Right atrium auricular region (tissue), 2 donors: ENCODE measurements at regions not wholly inside any gene's neighbourhood (a gene's known extent, or its start where the extent isn't known, plus 50 kb on each side); places are given as distances from the start of the nearest gene placed in this dataset.

Experiments
- DNase-seq: peaks from one replicate; pipeline ENCODE4 v3.0.0-alpha.2; 2019; ENCODE audit warnings: low spot score
- H3K27ac ChIP-seq, 2 donors: fragments of 200-600 bp; sonication (generic); 1 replicate in 1 of 2; 2 replicates in 1 of 2; pipeline ENCODE4 v1.5.1; 2016 to 2019
- H3K27me3 ChIP-seq, 2 donors: fragments of 200-600 bp; sonication (generic); one replicate each; pipeline versions ENCODE4 v1.5.1 to v1.6.0; 2017 to 2019
- H3K36me3 ChIP-seq: fragments of 200-600 bp; sonication (generic); one replicate; pipeline ENCODE4 v1.5.1; 2016
- H3K4me1 ChIP-seq, 2 donors: fragments of 200-600 bp; sonication (generic); one replicate each; pipeline versions ENCODE4 v1.5.1 to v1.6.0; 2017 to 2019
- H3K4me3 ChIP-seq, 2 donors: fragments of 200-600 bp; sonication (generic); 1 replicate in 1 of 2; 2 replicates in 1 of 2; pipeline ENCODE4 v1.5.1; 2017 to 2019; ENCODE audit warnings: mild to moderate bottlenecking in 1 of 2, moderate library complexity in 1 of 2
- H3K9me3 ChIP-seq, 2 donors: fragments of 200-600 bp; sonication (generic); one replicate each; pipeline ENCODE4 v1.5.1; 2019
- TF ChIP-seq, protein P1 (sequence below), 2 donors: fragments of 200-600 bp; sonication (generic); IDR thresholded peaks; one replicate each; pipeline ENCODE4 v1.5.1; 2019; ENCODE audit warnings: antibody characterized with exemption in 2 of 2

DNA sequence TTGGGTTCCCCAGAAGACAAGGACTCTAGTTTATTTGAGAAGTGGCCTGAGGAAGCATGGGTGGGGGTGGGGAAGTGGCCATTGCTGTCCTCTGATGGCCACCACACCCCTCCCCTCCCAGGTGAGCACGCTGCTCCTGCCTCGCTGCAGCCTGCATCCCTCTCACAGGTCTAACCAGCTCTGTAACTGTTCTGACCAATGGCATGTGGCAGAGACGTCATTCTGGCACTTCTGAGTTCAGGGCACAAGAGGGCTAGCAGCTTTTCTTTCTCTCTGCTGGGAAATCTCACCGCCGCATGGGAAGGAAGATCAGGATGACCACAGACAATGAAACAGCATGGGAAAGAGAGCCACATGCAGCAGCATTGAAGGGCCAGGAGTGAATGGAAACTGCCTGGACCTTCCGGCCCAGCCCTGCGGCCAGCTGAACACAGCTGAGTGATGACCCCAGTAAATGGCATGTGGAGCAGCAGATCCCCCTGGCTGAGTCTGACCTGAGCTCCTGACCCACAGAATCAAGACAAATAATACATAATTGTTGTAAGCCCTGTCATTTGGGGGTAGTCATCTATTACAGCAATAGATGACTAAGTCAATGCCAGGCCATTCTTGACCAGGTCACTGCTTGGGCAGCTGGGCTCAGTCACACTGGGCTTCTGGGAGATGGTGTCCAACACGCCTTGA, 179.8 kb downstream of the LINC00237 start:
- no peaks in the 10 kb centered on the region for H3K36me3 ChIP-seq
- TF ChIP-seq, protein P1, sequence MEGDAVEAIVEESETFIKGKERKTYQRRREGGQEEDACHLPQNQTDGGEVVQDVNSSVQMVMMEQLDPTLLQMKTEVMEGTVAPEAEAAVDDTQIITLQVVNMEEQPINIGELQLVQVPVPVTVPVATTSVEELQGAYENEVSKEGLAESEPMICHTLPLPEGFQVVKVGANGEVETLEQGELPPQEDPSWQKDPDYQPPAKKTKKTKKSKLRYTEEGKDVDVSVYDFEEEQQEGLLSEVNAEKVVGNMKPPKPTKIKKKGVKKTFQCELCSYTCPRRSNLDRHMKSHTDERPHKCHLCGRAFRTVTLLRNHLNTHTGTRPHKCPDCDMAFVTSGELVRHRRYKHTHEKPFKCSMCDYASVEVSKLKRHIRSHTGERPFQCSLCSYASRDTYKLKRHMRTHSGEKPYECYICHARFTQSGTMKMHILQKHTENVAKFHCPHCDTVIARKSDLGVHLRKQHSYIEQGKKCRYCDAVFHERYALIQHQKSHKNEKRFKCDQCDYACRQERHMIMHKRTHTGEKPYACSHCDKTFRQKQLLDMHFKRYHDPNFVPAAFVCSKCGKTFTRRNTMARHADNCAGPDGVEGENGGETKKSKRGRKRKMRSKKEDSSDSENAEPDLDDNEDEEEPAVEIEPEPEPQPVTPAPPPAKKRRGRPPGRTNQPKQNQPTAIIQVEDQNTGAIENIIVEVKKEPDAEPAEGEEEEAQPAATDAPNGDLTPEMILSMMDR (IDR thresholded peaks at IDR 0.05): no peak

GRCh38 chr20:20920433-20920832, 185.7 kb downstream of the LINC00237 start:
- H3K27ac ChIP-seq: no peak overlapping the region
- H3K36me3 ChIP-seq: no peaks in the 10 kb centered on the region
- peaks cover 0 to 23% of the 10 kb centered on the region in 2 donors for H3K9me3 ChIP-seq
- no peak overlapping the region for H3K4me3 ChIP-seq
- no peak for DNase-seq
- no peaks in the 10 kb centered on the region for H3K27me3 ChIP-seq
- TF ChIP-seq, protein P1 (IDR thresholded peaks at IDR 0.05): no peak
- H3K4me1 ChIP-seq: no peaks in the 10 kb centered on the region

More for the DNA sequence above, 179.8 kb downstream of the LINC00237 start:
- no peaks in the 10 kb centered on the region for H3K4me1 ChIP-seq
- no peaks in the 10 kb centered on the region for H3K9me3 ChIP-seq
- H3K27me3 ChIP-seq: no peaks in the 10 kb centered on the region
- no peak overlapping the region for H3K4me3 ChIP-seq
- no peak overlapping the region for H3K27ac ChIP-seq
- no peak for DNase-seq

DNA sequence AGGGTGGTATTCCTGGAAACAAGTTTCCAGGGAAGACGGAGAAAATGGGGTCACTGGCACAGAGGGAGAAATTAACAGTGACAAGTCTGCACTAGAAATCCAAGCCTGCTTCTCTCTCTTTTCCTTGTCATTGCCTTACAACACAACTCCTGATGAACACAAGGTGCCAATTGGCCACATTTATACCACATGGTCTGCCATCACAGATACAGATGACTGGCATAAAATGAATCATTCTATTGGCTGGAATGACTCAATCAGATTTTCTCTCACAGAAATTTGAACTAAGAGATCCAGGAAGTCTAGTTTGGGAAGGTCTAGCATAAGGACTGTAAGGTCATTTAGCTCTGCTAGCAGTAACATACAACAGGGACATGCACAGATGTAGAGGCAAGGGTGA, 190.3 kb downstream of the LINC00237 start:
- Histone ChIP-seq H3K36me3 (no peaks in the 10 kb centered on the region), H3K27ac (no peak overlapping the region), H3K4me1 (no peaks in the 10 kb centered on the region), H3K27me3 (no peaks in the 10 kb centered on the region), H3K4me3 (no peak overlapping the region), H3K9me3 (peaks cover 0 to 23% of the 10 kb centered on the region in 2 donors)
- DNase-seq: no peak
- TF ChIP-seq, protein P1 (IDR thresholded peaks at IDR 0.05): no peak

- no peak for DNase-seq
- TF ChIP-seq, protein P1 (IDR thresholded peaks at IDR 0.05): no peak
- H3K36me3 ChIP-seq: no peaks in the 10 kb centered on the region
These were observed 192.0 kb upstream of the RALGAPA2 start for GRCh38 chr20:20904501-20904831.

GRCh38 chr20:20903773-20904500, 191.5 kb upstream of the RALGAPA2 start:
- Histone ChIP-seq H3K27ac (no peak overlapping the region), H3K27me3 (no peaks in the 10 kb centered on the region), H3K36me3 (no peaks in the 10 kb centered on the region), H3K4me1 (no peaks in the 10 kb centered on the region), H3K9me3 (peaks cover 0 to 8% of the 10 kb centered on the region in 2 donors), H3K4me3 (no peak overlapping the region)
- DNase-seq: no peak
- TF ChIP-seq, protein P1 (IDR thresholded peaks at IDR 0.05): no peak

More at GRCh38 chr20:20904501-20904831, 192.0 kb upstream of the RALGAPA2 start:
- Histone ChIP-seq H3K27ac (no peak overlapping the region), H3K27me3 (no peaks in the 10 kb centered on the region), H3K4me3 (no peak overlapping the region), H3K4me1 (no peaks in the 10 kb centered on the region), H3K9me3 (peaks cover 0 to 8% of the 10 kb centered on the region in 2 donors)
